ENCODE measurements at regions not wholly inside any gene's neighbourhood (a gene's known extent, or its start where the extent isn't known, plus 50 kb on each side); places are given as distances from the start of the nearest gene placed in this dataset.
A peak's percentile ranks its signal among the peaks of the same experiment; 100 is the strongest.
"Not testable (repeated sequence)": the region's sequence is repeated elsewhere in the genome, so short reads cannot be mapped to it uniquely, and the experiment has no call there.

- DNase-seq: no peak
- no peaks in the 10 kb centered on the region for H3K4me1 ChIP-seq
- no peaks in the 10 kb centered on the region for H3K9me3 ChIP-seq
- TF ChIP-seq POLR2AphosphoS5 (IDR thresholded peaks at IDR 0.05) (no peak), POLR2A (IDR thresholded peaks at IDR 0.05) (no peak), CTCF (IDR thresholded peaks at IDR 0.05) (no peak)
- 60 to 73% (median 67%) methylated on average over 1 of the region's 1 CpG for WGBS, 5 donors
- no peaks in the 10 kb centered on the region for H3K36me3 ChIP-seq
- H3K4me3 ChIP-seq: no peak overlapping the region
- intact Hi-C loops (cut with DNase I; ENCODE audit: low total_unique reads): no loop called here
- no peak overlapping the region for H3K27ac ChIP-seq
- no peaks in the 10 kb centered on the region for H3K27me3 ChIP-seq
Observed at GRCh38 chr2:193156480-193156879, 961.7 kb upstream of the TMEFF2 start.

- H3K27me3 ChIP-seq: no peaks in the 10 kb centered on the region
- intact Hi-C loops (cut with DNase I; ENCODE audit: low total_unique reads): no loop called here
- H3K4me1 ChIP-seq: no peaks in the 10 kb centered on the region
- H3K27ac ChIP-seq: no peak overlapping the region
- H3K4me3 ChIP-seq: no peak overlapping the region
- DNase-seq: no peak
- H3K36me3 ChIP-seq: no peaks in the 10 kb centered on the region
- WGBS, 5 donors: 86 to 95% (median 92%) methylated on average over 5 of the region's 5 CpGs
- H3K9me3 ChIP-seq: no peaks in the 10 kb centered on the region
- TF ChIP-seq CTCF (IDR thresholded peaks at IDR 0.05) (no peak), POLR2AphosphoS5 (IDR thresholded peaks at IDR 0.05) (no peak), POLR2A (IDR thresholded peaks at IDR 0.05) (no peak), EP300 (IDR thresholded peaks at IDR 0.05) (no peak)
Observed at GRCh38 chr2:193154076-193154475, 959.3 kb upstream of the TMEFF2 start.

DNA sequence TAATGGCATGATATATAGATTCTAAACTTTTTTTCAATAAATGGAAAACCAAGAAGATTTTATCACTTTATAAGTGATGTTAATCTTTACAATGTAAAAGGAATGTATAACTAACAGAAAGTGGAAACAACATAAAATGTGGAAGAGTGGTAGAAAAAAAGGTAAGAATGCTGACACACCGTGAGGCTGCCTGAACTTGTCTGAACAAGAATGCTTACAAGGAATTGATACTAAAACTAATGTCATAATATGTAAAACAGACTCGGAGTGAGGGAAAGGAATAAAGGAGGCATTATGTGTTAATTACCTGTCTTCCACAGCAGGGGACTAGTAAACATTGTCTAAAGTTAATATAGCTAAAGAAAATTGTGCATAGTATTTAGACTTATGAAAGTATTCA is 958.8 kb upstream of the TMEFF2 start:
- H3K4me3 ChIP-seq: no peak overlapping the region
- no peaks in the 10 kb centered on the region for H3K27me3 ChIP-seq
- WGBS, 5 donors: 64 to 81% (median 73%) methylated on average over 2 of the region's 2 CpGs
- no peak for DNase-seq
- no peaks in the 10 kb centered on the region for H3K4me1 ChIP-seq
- H3K9me3 ChIP-seq: no peaks in the 10 kb centered on the region
- intact Hi-C loops (cut with DNase I; ENCODE audit: low total_unique reads): no loop called here
- TF ChIP-seq EP300 (IDR thresholded peaks at IDR 0.05) (no peak), POLR2AphosphoS5 (IDR thresholded peaks at IDR 0.05) (no peak), POLR2A (IDR thresholded peaks at IDR 0.05) (no peak)
- H3K36me3 ChIP-seq: no peaks in the 10 kb centered on the region
- no peak overlapping the region for H3K27ac ChIP-seq

DNA sequence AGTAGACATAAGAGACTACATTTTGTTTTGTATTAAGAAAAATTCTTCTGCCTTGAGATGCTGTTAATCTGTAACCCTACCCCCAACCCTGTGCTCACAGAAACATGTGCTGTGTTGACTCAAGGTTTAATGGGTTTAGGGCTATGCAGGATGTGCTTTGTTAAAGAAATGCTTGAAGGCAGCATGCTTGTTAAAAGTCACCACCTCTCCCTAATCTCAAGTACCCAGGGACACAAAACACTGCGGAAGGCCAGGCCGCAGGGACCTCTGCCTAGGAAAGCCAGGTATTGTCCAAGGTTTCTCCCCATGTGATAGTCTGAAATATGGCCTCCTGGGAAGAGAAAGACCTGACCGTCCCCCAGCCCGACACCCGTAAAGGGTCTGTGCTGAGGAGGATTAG is 947.7 kb upstream of the TMEFF2 start:
- H3K27ac ChIP-seq; H3K4me1 ChIP-seq; H3K4me3 ChIP-seq; intact Hi-C loops (cut with DNase I; ENCODE audit: low total_unique reads); H3K9me3 ChIP-seq; H3K27me3 ChIP-seq; H3K36me3 ChIP-seq; DNase-seq: not testable (repeated sequence)
- WGBS, 5 donors: 43 to 59% (median 52%) methylated on average over 5 of the region's 5 CpGs

DNA sequence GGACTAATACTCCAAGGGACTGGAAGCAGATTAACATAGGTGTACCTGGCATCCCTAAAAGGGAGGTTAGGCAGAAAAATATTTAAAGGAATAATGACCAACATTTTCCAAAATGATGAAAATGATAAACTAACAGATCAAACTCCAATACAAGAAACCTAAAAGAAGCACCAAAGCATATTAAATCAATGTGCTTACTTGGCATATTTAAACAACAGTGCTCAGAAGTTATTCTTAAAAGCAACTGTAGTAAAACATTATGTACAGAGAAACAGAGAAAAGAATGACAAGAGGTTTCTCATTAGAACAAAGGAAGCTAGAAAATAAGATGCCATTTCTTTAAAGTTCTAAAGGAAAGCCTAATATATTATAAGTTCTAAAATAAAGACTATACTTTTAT is 947.3 kb upstream of the TMEFF2 start:
- DNase-seq: no peak
- intact Hi-C loops (cut with DNase I; ENCODE audit: low total_unique reads): no loop called here
- H3K27ac ChIP-seq: no peak overlapping the region
- no peaks in the 10 kb centered on the region for H3K27me3 ChIP-seq
- no peak for TF ChIP-seq EP300 (IDR thresholded peaks at IDR 0.05)
- H3K4me1 ChIP-seq: no peaks in the 10 kb centered on the region
- no peak overlapping the region for H3K4me3 ChIP-seq
- peaks cover 0 to 4% (median 0%) of the 10 kb centered on the region in 4 donors for H3K9me3 ChIP-seq
- H3K36me3 ChIP-seq: no peaks in the 10 kb centered on the region

DNA sequence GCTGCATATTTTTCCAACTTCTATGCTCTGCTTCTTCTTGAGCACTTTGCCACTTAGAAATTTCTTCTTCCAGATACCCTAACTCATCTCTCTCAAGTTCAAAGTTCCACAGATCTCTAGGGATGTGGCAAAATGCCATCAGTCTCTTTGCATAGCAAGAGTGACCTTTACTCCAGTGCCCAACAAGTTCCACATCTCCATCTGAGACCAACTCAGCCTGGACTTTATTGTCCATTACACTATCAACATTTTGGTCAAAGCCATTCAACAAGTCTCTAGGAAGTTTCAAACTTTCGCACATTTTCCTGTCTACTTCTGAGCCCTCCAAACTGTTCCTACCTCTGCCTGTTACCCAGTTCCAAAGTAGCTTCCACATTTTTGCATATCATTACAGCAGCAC is 946.2 kb upstream of the TMEFF2 start:
- DNase-seq; H3K36me3 ChIP-seq; H3K27me3 ChIP-seq; H3K4me1 ChIP-seq; intact Hi-C loops (cut with DNase I; ENCODE audit: low total_unique reads); H3K27ac ChIP-seq; H3K9me3 ChIP-seq; H3K4me3 ChIP-seq: not testable (repeated sequence)
- 89 to 100% (median 94%) methylated on average over 1 of the region's 1 CpG for WGBS, 5 donors

GRCh38 chr2:193124815-193125214 is 930.1 kb upstream of the TMEFF2 start:
- Histone ChIP-seq H3K36me3 (no peaks in the 10 kb centered on the region), H3K27me3 (no peaks in the 10 kb centered on the region), H3K27ac (no peak overlapping the region), H3K9me3 (no peaks in the 10 kb centered on the region), H3K4me3 (no peak overlapping the region), H3K4me1 (no peaks in the 10 kb centered on the region)
- intact Hi-C loops (cut with DNase I; ENCODE audit: low total_unique reads): no loop called here
- TF ChIP-seq CTCF (IDR thresholded peaks at IDR 0.05): no peak
- no peak for TF ChIP-seq POLR2A (IDR thresholded peaks at IDR 0.05)
- TF ChIP-seq POLR2AphosphoS5 (IDR thresholded peaks at IDR 0.05): no peak
- TF ChIP-seq EP300 (IDR thresholded peaks at IDR 0.05): no peak
- peak in 1 of 2 donors; percentile 14 for DNase-seq

Data from stomach (tissue), 8 donors.